Peyer's patch (tissue), 4 donors: ENCODE measurements at regions not wholly inside any gene's neighbourhood (a gene's known extent, or its start where the extent isn't known, plus 50 kb on each side); places are given as distances from the start of the nearest gene placed in this dataset.

Experiments
- POLR2A ChIP-seq, 2 donors: fragments of 450-650 bp; IDR thresholded peaks; one replicate each; pipeline ENCODE4 v1.5.1; 2017; ENCODE audit warnings: antibody characterized with exemption in 2 of 2, mild to moderate bottlenecking in 2 of 2, moderate library complexity in 2 of 2
- TF ChIP-seq, protein P1 (sequence below), 6 experiments: fragments of 450-650 bp in 4 of 6; fragments of 200-600 bp in 2 of 6; sonication (generic) in 1 of 6; IDR thresholded peaks; one replicate each; pipeline ENCODE4 v1.5.1; 2017 to 2019; ENCODE audit warnings: antibody characterized with exemption in 6 of 6, mild to moderate bottlenecking in 3 of 6, moderate library complexity in 1 of 6

DNA sequence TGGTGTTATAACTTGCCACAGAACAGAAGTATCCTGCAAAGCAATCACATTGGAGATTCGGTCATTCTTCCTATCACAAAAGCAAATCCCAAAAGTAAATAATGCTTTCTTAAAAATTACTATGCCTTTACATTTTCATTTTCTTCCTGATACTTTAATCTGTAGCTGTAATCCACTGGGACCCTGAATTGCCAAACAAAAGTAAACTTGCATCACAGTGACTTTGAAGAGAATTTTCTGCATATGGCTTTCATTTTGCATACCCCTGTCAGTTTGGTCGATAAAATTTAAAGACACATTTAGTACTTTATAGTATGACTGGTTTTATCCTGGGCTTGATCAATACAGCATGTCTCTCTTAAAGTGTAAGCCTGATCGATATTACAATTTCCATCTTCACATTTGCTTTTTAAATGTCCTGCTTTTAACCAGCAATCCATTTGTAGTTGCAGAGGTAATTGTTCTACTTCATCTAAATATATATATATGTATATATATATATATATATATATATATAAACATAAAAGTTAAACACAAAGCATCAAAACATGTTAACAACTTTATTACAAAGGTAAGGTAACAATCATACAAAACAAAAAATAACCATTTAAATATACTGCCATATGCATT is 53.7 kb upstream of the PLEKHA5 start:
- TF ChIP-seq POLR2A (IDR thresholded peaks at IDR 0.05), result no peak
- TF ChIP-seq, protein P1, sequence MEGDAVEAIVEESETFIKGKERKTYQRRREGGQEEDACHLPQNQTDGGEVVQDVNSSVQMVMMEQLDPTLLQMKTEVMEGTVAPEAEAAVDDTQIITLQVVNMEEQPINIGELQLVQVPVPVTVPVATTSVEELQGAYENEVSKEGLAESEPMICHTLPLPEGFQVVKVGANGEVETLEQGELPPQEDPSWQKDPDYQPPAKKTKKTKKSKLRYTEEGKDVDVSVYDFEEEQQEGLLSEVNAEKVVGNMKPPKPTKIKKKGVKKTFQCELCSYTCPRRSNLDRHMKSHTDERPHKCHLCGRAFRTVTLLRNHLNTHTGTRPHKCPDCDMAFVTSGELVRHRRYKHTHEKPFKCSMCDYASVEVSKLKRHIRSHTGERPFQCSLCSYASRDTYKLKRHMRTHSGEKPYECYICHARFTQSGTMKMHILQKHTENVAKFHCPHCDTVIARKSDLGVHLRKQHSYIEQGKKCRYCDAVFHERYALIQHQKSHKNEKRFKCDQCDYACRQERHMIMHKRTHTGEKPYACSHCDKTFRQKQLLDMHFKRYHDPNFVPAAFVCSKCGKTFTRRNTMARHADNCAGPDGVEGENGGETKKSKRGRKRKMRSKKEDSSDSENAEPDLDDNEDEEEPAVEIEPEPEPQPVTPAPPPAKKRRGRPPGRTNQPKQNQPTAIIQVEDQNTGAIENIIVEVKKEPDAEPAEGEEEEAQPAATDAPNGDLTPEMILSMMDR (IDR thresholded peaks at IDR 0.05), result no peak
